ENCODE measurements at regions not wholly inside any gene's neighbourhood (a gene's known extent, or its start where the extent isn't known, plus 50 kb on each side); places are given as distances from the start of the nearest gene placed in this dataset.
A peak's percentile ranks its signal among the peaks of the same experiment; 100 is the strongest.

DNA sequence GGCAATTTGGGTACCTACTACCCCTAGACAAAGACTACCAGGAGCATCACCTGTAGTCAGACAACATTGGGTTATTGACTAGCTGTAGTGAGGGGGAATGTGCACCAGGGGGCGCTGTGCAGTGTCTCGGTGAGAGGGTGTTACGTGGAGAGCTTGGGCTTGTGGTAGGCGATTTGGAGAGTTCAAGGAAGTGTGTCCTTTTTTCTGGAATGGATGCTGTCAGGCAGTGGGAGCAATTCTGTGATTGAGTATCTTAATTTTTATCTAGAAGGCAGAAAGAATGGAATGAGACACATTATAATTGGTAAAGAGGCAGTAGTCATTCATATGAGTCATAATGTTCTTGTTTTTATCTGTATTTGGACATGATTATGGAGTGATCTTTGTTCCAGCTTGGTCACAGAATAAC is 187.7 kb downstream of the GALC start:
- TF ChIP-seq, protein P1, sequence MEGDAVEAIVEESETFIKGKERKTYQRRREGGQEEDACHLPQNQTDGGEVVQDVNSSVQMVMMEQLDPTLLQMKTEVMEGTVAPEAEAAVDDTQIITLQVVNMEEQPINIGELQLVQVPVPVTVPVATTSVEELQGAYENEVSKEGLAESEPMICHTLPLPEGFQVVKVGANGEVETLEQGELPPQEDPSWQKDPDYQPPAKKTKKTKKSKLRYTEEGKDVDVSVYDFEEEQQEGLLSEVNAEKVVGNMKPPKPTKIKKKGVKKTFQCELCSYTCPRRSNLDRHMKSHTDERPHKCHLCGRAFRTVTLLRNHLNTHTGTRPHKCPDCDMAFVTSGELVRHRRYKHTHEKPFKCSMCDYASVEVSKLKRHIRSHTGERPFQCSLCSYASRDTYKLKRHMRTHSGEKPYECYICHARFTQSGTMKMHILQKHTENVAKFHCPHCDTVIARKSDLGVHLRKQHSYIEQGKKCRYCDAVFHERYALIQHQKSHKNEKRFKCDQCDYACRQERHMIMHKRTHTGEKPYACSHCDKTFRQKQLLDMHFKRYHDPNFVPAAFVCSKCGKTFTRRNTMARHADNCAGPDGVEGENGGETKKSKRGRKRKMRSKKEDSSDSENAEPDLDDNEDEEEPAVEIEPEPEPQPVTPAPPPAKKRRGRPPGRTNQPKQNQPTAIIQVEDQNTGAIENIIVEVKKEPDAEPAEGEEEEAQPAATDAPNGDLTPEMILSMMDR (IDR thresholded peaks at IDR 0.05; ENCODE audit: insufficient read depth, low read depth, low read length), result peak; percentile 63
- no peak for TF ChIP-seq EZH2 (IDR thresholded peaks at IDR 0.05; ENCODE audit: insufficient read depth, low read length)
